ENCODE measurements at regions not wholly inside any gene's neighbourhood (a gene's known extent, or its start where the extent isn't known, plus 50 kb on each side); places are given as distances from the start of the nearest gene placed in this dataset.

DNA sequence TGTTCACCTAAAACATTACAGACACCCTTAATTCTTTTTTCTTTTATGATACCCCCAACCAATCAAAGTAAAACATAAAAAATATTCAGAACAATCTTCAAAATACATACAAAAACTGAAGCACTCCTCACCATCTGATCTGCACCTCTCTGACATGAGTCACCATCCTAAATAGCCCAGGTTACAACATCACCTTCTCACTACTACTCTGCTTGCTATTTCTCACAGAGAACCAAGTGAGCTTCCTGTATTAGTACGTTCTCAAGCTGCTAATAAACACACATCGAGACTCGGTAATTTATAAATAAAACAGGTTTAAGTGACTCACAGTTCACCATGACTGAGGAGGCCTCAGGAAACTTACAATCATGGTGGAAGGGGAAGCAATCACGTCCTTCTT lies 183.5 kb downstream of the CBLN2 start:
- DNase-seq: no peak

DNA sequence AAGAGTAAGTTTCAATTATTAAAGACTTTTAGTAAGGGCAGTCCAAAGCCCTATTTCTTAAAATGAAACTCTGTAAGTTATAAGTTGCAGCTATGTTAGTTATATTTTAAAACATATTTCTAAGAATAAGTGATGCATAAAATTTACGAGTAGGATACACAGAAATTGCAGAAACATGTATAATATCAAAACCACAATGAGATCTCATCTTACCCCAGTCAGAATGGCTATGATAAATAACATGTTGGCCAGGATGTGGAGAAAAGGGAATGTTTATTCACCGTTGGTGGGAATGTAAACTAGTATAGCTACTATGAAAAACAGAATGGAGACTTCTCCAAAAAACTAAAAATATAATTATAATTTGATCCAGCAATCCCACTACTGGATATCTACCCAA lies 201.2 kb downstream of the CBLN2 start:
- no peak for DNase-seq

GRCh38 chr18:72339976-72340375 lies 204.2 kb downstream of the CBLN2 start:
- DNase-seq: no peak

- DNase-seq: no peak
Observed at GRCh38 chr18:72336786-72337185, 207.4 kb downstream of the CBLN2 start.

DNA sequence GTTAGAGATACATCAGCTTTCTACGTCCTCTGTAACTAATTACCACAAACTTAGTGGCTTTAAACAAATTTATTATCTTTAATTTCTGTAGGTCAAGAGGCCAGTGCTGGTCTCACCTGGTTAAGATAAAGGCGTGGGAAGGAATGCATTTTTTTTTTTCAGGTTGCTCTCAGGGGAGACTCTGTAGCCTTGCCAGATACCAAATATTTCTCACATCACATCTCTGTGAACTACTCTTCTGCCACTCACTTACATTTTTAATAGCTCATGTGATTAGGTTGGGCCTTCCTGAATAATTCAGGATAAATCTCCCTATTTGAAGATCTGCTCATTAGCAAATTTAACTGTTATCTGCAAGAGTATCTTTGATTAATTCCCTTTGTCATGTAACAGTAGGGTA lies 214.6 kb downstream of the CBLN2 start:
- no peak for DNase-seq

- no peak for DNase-seq
Observed at GRCh38 chr18:72325307-72325706, 218.8 kb downstream of the CBLN2 start.

DNA sequence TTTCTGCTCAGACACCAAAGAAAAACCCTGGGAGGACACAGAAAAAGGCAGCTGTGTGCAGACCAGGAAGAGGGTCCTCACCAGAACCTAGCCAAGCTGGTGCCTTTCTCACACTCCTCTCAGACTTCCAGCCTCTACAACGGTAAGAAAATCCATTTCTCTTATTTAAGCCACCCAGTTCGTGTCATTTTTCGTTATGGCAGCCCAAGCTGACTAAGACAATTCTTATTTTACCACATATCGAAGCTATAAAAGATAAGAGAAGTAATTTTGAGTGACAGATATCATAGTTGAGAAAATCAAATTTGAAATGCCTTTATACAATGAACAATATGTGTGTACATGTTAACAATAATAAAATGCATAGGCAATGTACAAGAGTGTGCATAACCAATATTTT lies 219.5 kb downstream of the CBLN2 start:
- no peak for DNase-seq

- no peak for DNase-seq
Observed at GRCh38 chr18:72316497-72316896, 227.6 kb downstream of the CBLN2 start.

DNA sequence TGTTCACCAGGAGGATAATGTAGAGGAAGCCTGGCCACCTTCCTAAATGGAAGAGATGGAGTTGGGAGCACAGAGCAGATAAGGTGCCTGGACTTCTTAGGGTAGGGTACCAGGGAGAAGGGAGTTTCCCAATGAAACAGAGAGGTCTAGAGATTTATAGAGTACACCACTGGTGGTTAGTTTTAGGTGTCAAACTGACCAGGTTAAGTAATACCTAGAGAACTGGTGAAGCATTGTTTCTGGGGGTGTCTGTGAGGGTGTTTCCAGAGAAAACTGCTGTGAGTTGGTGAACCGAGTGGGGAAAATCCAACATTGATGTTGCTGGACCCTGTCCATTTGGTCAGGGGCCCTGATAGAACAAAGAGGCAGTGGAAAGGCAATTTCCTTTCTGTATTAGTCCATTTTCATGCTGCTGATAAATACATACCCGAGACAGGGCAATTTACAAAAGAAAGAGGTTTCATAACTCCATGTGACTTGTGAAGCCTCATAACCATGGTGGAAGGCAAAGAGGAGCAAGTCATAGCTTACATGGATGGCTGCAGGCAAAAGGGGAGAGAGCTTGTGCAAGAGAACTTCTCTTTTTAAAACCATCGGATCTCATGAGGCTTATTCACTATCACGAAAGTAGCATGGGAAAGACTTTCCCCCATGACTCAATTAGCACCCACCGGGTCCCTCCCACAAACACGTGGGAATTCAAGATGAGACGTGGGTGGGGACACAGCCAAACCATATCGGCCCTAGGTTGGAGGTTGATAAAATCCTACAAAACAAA lies 260.8 kb downstream of the CBLN2 start:
- no peak for DNase-seq

DNA sequence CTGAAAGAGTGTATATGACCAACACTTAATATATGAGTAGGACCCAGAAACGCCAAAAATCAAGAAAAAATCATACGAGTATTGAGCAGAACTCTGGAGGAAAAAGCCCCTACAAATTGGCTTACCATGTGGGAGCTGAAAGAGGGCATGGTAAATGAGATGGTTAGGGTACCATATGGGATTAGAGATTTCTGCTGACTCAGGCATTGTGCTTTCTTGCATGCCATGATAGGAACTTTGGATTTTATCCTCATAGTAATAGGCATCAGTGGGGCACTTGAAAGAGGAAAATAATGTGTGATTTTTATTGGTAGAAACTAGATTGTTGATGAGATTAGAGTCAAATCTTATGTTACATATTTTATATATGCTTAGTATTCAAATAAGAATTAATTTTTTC lies 271.1 kb downstream of the CBLN2 start:
- DNase-seq: no peak

DNA sequence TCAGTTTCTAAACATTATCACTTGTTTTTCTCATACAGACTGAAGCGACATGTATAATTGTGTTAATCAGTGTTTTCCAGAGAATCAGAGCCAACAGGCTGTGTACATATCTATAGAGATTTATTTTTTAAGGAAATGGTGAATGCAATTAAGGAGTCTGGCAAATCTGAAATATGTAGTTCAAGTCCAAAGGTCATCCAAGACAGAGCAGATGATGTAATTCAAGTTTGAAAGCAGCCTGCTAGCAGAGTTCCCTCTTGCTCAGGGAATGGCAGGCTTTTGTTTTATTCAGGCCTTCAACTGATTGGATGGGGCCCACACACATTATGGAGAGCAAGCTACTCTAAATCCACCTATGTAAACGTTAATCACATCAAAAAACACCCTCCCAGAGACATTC lies 282.6 kb downstream of the CBLN2 start:
- no peak for DNase-seq

- no peak for DNase-seq
Observed at GRCh38 chr18:72246076-72246475, 298.1 kb downstream of the CBLN2 start.

GRCh38 chr18:72235422-72235821 lies 308.7 kb downstream of the CBLN2 start:
- no peak for DNase-seq

- DNase-seq: no peak
Observed at GRCh38 chr18:72233106-72233505, 311.0 kb downstream of the CBLN2 start.

DNA sequence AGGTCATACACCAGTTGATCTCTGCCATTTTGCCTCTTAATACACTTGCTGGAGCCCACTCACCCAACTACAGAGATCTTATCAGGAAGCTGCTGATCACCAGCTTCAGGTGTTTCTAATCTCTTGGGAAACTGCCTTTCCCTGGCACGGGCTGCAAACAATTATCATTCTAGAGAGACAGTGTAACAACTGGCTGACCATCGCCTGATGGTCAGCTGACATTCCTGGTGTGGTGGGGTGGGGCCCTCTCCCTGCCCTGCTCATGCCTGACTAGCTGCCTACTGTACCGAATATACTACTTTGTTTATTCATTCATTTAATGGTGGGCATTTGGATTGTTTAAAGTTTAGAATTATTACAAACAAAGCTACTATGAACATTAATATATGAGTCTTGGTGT lies 311.5 kb downstream of the CBLN2 start:
- DNase-seq: no peak

DNA sequence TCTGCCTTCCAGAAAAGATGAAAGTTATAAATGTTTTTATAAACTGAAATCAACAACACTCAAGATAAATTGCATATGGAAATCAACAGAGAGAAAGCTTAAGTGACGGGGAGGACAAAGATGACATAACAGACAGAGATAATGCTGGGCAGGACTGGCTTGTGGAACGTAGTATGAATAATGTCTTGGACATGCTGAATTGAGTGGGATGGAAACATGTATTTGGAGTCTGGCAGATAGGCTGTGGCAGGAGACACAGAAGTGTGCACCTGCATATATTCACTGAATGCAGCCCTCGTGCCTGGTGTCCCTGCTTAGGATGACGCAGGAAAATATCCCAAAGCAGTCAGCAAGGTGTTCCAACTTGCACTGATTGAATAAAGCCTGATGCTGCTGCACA lies 318.2 kb downstream of the CBLN2 start:
- DNase-seq: no peak

GRCh38 chr18:72223733-72224132 lies 320.4 kb downstream of the CBLN2 start:
- DNase-seq: no peak

DNA sequence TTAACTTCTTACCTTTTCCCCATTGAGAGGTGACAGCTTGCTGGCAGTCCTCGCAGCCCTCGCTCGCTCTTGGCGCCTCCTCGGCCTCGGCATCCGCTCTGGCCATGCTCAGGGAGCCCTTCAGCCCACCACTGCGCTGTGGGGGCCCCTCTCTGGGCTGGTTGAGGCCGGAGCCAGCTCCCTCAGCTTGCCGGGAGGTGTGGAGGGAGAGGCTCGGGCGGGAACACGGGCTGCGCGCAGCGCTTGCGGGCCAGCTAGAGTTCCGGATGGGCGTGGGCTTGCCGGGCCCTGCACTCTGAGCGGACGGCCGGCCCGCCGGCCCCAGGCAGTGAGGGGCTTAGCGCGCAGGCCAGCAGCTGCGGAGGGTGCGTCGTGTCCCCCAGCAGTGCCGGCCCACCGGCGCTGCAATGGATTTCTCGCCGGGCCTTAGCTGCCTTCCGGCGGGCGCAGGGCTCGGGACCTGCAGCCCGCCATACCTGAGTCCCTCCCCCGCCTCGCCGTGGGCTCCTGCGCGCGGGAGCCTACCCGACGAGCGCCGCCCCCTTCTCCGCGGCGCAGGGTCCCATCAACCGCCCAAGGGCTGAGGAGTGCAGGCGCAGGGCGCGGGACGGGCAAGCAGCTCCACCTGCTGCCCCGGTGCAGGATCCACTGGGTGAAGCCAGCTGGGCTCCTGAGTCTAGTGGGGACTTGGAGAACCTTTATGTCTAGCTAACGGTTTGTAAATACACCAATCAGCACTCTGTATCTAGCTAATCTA lies 335.0 kb downstream of the CBLN2 start:
- no peak for DNase-seq

DNA sequence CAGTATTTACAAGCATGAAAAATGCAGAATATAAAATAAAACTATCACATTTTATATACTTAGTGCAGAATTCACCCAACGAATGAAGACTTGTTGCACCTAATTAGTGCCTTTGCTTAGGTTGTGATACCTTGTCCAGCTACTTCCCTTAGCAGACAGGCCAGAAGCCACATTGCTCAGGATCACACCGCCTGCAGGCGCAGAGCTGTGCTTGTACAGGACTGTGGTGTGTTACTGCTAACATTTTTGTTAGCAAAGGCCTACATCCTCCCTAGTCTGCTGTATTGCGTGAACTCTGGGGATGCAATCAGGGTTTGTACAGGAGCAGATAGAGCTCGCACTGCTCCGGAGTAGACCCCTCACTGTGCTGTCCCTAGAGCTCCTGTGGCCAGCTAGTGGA lies 336.9 kb downstream of the CBLN2 start:
- no peak for DNase-seq

DNA sequence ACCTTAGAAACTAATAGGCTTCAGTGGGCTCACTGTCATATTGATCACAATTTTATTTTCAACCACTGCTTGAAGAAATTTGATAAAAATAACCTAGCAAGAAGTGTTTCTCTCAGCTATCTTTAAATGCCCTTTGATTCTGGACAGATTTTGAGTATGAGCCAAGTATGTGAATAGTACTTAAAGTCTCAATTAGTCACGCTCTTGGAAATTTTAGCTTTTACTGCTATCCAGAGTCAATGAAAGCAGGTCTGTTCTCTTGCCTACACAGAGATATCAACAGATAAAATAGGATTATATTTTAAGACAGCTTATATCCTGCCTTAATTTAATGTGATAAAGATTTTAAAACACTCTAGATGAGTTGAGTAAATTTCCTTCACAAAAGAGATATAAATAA lies 337.3 kb downstream of the CBLN2 start:
- no peak for DNase-seq

DNA sequence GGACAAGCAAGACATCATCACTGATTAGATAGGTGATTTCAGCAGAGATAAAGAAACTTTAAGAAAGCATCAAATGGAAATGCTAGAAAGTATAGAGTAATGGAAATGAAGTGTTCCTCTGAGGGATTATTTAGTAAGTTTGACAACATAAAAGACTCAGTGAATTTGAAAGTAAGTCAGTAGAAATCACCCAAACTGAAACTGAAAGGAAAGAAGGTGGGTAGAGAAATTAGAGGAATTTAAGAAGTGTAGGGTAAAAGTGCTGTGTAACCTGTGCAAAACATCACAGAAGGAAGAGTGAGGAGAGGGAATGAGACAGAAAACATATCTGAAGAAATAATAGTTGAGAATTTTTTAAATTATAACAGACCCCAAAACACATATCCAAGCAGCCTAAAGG lies 343.1 kb downstream of the CBLN2 start:
- DNase-seq: no peak

GRCh38 chr18:72197591-72197990 lies 346.6 kb downstream of the CBLN2 start:
- DNase-seq: no peak

GRCh38 chr18:72194072-72194471 lies 350.1 kb downstream of the CBLN2 start:
- DNase-seq: no peak

DNA sequence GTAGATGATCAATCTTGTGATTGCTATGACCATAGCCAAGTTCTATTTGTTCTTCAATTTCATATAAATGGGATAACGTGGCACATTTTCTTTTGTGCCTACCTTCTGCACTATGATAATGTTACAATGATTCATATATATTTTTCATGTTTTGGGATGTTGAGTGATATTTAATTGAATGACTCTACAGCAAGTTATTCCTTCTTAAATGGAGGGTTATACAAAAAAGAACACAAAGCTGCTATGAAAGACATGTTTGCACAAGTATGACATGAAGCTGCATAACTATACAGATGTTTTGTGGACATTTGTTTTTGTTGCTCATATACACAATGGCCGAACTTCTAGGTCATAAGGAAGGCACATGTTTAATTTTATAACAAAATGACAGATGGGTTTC lies 356.2 kb downstream of the CBLN2 start:
- DNase-seq: no peak
